Endodermal cell (in vitro differentiated cells): ENCODE measurements at regions not wholly inside any gene's neighbourhood (a gene's known extent, or its start where the extent isn't known, plus 50 kb on each side); places are given as distances from the start of the nearest gene placed in this dataset.

Source experiments
- DNase-seq: peaks from one replicate; pipeline ENCODE4 v3.0.0-alpha.2; 2017
- H3K27ac ChIP-seq: 2 replicates; pipeline ENCODE4 v1.5.1; 2013; ENCODE audit warnings: mild to moderate bottlenecking, low read depth, low read length, moderate library complexity
- H3K27me3 ChIP-seq: 2 replicates; pipeline ENCODE4 v1.6.1; 2013; ENCODE audit warnings: mild to moderate bottlenecking, low read length, moderate library complexity; ENCODE audit not compliant: insufficient read depth, control insufficient read depth, poor library complexity, severe bottlenecking
- H3K36me3 ChIP-seq: 2 replicates; pipeline ENCODE4 v1.7.0; 2013; ENCODE audit warnings: mild to moderate bottlenecking, low read length, moderate library complexity; ENCODE audit not compliant: control insufficient read depth, insufficient read depth
- H3K4me1 ChIP-seq: one replicate; pipeline ENCODE4 v1.7.0; 2013; ENCODE audit warnings: low read length; ENCODE audit not compliant: control insufficient read depth, insufficient read depth
- H3K4me3 ChIP-seq: 2 replicates; pipeline ENCODE4 v1.5.1; 2013; ENCODE audit warnings: mild to moderate bottlenecking, low read length, moderate library complexity
- H3K9ac ChIP-seq: 2 replicates; pipeline ENCODE4 v1.6.1; 2013; ENCODE audit warnings: mild to moderate bottlenecking, low read length, moderate library complexity; ENCODE audit not compliant: poor library complexity, severe bottlenecking; ENCODE audit errors: extremely low read depth
- H3K9me3 ChIP-seq: 2 replicates; pipeline ENCODE4 v1.6.1; 2013; ENCODE audit warnings: mild to moderate bottlenecking, low read length, moderate library complexity; ENCODE audit not compliant: control insufficient read depth
- H3K27ac Mint-ChIP-seq: 2 replicates; pipeline ENCODE4 v1.8.0; 2020; ENCODE audit warnings: mixed read lengths
- H3K27me3 Mint-ChIP-seq: 2 replicates; pipeline ENCODE4 v1.8.0; 2021; ENCODE audit warnings: mild to moderate bottlenecking, mixed read lengths; ENCODE audit not compliant: insufficient read depth
- H3K36me3 Mint-ChIP-seq: 2 replicates; pipeline ENCODE4 v1.8.0; 2020; ENCODE audit warnings: low read depth, mixed read lengths
- H3K4me1 Mint-ChIP-seq: 2 replicates; pipeline ENCODE4 v1.8.0; 2020; ENCODE audit warnings: mixed read lengths
- H3K4me3 Mint-ChIP-seq: 2 replicates; pipeline ENCODE4 v1.8.0; 2020; ENCODE audit warnings: mild to moderate bottlenecking, moderate library complexity, mixed read lengths
- H3K9me3 Mint-ChIP-seq: 2 replicates; pipeline ENCODE4 v1.8.0; 2020; ENCODE audit warnings: mild to moderate bottlenecking, mixed read lengths
- WGBS, 2 experiments: methylation state at CpG; one replicate each; pipeline versions ENCODE4 v1.1.5 to v1.1.7; 2013; ENCODE audit warnings: missing lambda C conversion rate in 2 of 2, mixed read lengths in 1 of 2; ENCODE audit not compliant: insufficient coverage in 1 of 2, insufficient read length in 1 of 2; 5-methylcytosine and 5-hydroxymethylcytosine counted together
- TF ChIP-seq, protein P1 (sequence below): fragments of 200-600 bp; sonication (generic); conservative IDR thresholded peaks from 2 replicates; pipeline ENCODE4 v1.5.0; 2021; ENCODE audit warnings: antibody characterized with exemption, mild to moderate bottlenecking

DNA sequence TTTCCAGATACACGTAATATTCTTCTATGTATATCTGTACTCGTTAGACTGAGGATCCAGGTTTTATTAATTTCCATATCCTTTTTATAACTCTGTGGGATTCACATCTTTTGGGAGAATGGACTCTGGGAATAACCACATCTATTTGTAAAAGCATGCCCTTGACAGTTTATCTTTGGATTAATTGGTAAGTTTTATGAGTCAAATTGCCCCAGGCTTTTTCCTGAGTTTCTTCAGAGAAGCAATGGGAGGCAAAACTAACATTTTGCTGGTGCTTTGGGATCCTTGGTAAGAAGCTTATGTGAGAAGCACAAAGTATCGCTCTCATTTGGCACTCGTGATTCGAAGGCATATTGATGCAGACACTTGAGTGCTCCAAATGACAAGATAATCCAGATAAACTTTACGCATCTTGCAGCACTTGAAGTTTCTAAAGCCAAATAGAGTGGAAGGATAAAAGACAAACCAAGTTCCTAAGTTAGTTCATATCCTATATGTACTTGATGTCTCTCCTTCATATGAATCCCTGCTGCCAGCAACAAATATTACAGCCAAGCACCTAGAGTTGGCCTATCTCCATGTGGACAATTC is 324.7 kb downstream of the TLE4 start:
- H3K9me3 Mint-ChIP-seq: no peaks in the 10 kb centered on the region
- H3K27me3 Mint-ChIP-seq: no peaks in the 10 kb centered on the region
- H3K4me1 Mint-ChIP-seq: no peaks in the 10 kb centered on the region
- no peak for DNase-seq
- no peak overlapping the region for H3K4me3 ChIP-seq
- no peaks in the 10 kb centered on the region for H3K4me1 ChIP-seq
- 94 to 100% methylated on average over 3 to 6 of the region's 6 CpGs for WGBS, 2 experiments
- no peaks in the 10 kb centered on the region for H3K36me3 ChIP-seq
- no peaks in the 10 kb centered on the region for H3K27me3 ChIP-seq
- no peaks in the 10 kb centered on the region for H3K9me3 ChIP-seq
- no peak overlapping the region for H3K4me3 Mint-ChIP-seq
- H3K27ac ChIP-seq: no peak overlapping the region
- H3K27ac Mint-ChIP-seq: no peak overlapping the region
- TF ChIP-seq, protein P1, sequence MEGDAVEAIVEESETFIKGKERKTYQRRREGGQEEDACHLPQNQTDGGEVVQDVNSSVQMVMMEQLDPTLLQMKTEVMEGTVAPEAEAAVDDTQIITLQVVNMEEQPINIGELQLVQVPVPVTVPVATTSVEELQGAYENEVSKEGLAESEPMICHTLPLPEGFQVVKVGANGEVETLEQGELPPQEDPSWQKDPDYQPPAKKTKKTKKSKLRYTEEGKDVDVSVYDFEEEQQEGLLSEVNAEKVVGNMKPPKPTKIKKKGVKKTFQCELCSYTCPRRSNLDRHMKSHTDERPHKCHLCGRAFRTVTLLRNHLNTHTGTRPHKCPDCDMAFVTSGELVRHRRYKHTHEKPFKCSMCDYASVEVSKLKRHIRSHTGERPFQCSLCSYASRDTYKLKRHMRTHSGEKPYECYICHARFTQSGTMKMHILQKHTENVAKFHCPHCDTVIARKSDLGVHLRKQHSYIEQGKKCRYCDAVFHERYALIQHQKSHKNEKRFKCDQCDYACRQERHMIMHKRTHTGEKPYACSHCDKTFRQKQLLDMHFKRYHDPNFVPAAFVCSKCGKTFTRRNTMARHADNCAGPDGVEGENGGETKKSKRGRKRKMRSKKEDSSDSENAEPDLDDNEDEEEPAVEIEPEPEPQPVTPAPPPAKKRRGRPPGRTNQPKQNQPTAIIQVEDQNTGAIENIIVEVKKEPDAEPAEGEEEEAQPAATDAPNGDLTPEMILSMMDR: no peak
- H3K36me3 Mint-ChIP-seq: no peaks in the 10 kb centered on the region
- H3K9ac ChIP-seq: no peak overlapping the region

DNA sequence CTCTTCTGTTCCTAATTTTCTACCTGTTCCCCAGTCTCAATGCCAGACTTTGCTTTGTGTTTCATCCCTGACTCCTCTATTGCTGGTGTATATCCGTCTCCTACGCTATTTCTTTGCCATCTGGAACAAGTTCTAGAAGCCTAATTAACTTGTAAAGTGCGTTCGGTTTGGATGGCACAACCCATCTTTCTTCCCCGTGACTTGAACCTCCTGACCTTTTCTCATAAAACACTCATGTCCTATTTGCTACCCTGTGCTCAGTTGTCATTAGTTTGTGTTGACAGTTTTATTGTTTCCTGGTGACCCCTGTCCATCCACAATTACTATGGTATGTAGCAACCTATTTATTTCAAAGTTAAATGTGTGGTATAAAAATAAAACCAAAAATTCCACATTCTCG is 323.5 kb downstream of the TLE4 start:
- WGBS, 2 experiments: 73 to 88% methylated on average over 4 to 5 of the region's 6 CpGs
- Histone ChIP-seq H3K4me1 (no peaks in the 10 kb centered on the region), H3K9ac (no peak overlapping the region), H3K36me3 (no peaks in the 10 kb centered on the region), H3K27me3 (no peaks in the 10 kb centered on the region), H3K9me3 (no peaks in the 10 kb centered on the region), H3K27ac (no peak overlapping the region), H3K4me3 (no peak overlapping the region)
- H3K4me1 Mint-ChIP-seq: no peaks in the 10 kb centered on the region
- H3K9me3 Mint-ChIP-seq: no peaks in the 10 kb centered on the region
- H3K36me3 Mint-ChIP-seq: no peaks in the 10 kb centered on the region
- no peaks in the 10 kb centered on the region for H3K27me3 Mint-ChIP-seq
- H3K4me3 Mint-ChIP-seq: no peak overlapping the region
- H3K27ac Mint-ChIP-seq: no peak overlapping the region
- no peak for DNase-seq
- TF ChIP-seq, protein P1: no peak

DNA sequence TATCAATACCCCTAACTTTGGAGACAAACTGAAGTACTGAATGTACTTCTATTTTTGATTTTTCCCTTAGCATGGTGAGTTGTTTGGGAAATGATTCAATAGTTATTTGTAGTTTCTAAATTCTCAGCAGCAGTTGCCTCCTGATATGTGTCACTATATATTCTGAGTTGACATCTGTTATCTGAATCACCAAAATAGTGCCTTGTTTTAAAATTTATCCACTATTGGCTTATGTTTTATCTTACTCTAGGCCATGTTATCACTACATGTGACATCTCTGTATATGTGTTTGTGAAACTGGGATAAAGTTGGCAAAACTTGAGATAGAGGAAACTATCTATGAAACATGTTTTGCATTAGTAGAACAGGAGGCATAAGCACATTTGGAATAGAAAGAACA is 317.6 kb downstream of the TLE4 start:
- Histone ChIP-seq H3K4me1 (no peaks in the 10 kb centered on the region), H3K4me3 (no peak overlapping the region), H3K9me3 (no peaks in the 10 kb centered on the region), H3K9ac (no peak overlapping the region), H3K27ac (no peak overlapping the region), H3K36me3 (no peaks in the 10 kb centered on the region), H3K27me3 (no peaks in the 10 kb centered on the region)
- Mint-ChIP-seq H3K4me1 (no peaks in the 10 kb centered on the region), H3K4me3 (no peak overlapping the region), H3K9me3 (no peaks in the 10 kb centered on the region), H3K27ac (no peak overlapping the region), H3K36me3 (no peaks in the 10 kb centered on the region), H3K27me3 (no peaks in the 10 kb centered on the region)
- no peak for DNase-seq
- TF ChIP-seq, protein P1: no peak
